A673 (cell line): ENCODE measurements at regions not wholly inside any gene's neighbourhood (a gene's known extent, or its start where the extent isn't known, plus 50 kb on each side); places are given as distances from the start of the nearest gene placed in this dataset.

ENCODE experiments used
- CTCF ChIP-seq: fragments of 300-800, 200-600 bp; sonication (generic); conservative IDR thresholded peaks from 2 replicates; pipeline ENCODE4 v1.5.1; 2017; ENCODE audit warnings: low read depth, mild to moderate bottlenecking, antibody characterized with exemption, low read length, moderate library complexity, mixed read lengths
- EZH2 ChIP-seq: fragments of 200-600 bp; sonication (generic); IDR thresholded peaks from 2 replicates; pipeline ENCODE4 v1.6.1; 2017; ENCODE audit warnings: borderline replicate concordance, low read depth, mild to moderate bottlenecking, mixed read lengths, antibody characterized with exemption, low read length; ENCODE audit not compliant: poor library complexity, severe bottlenecking

GRCh38 chr12:43235721-43236120 lies 316.3 kb downstream of the ADAMTS20 start:
- TF ChIP-seq EZH2 (no peak), CTCF (no peak)
